ENCODE measurements at regions not wholly inside any gene's neighbourhood (a gene's known extent, or its start where the extent isn't known, plus 50 kb on each side); places are given as distances from the start of the nearest gene placed in this dataset.

GRCh38 chr2:35447215-35447614 lies 908.4 kb upstream of the CRIM1 start:
- TF ChIP-seq CTCF (IDR thresholded peaks at IDR 0.05): no peak
- TF ChIP-seq POLR2A (IDR thresholded peaks at IDR 0.05): no peak

Data from tibial nerve (tissue), 3 donors.